ENCODE measurements at regions not wholly inside any gene's neighbourhood (a gene's known extent, or its start where the extent isn't known, plus 50 kb on each side); places are given as distances from the start of the nearest gene placed in this dataset.

GRCh38 chr2:225340923-225341322 lies 58.6 kb upstream of the NYAP2 start:
- DNase-seq: no peak

DNA sequence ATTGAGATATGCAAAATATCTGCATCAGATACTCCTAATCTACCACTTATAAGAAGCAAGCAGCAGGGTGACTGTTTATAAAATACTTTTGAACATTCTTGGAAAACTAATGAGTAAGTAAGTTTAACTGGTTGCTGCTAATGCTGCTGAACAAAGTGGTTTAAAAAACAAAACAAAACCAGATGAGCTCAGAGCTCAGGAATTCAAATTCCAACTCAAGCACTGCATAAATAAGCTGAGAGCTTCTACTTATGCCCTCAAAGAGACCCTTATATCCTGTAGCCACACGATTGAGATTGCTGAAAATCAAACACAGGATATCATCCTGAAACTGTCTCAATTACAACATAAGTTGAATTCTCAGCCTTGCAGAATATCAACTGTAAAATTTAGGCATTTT lies 62.3 kb upstream of the NYAP2 start:
- DNase-seq: no peak

GRCh38 chr2:225334514-225334913 lies 65.0 kb upstream of the NYAP2 start:
- no peak for DNase-seq

- DNase-seq: no peak
Observed at GRCh38 chr2:225328192-225328591, 71.3 kb upstream of the NYAP2 start.

DNA sequence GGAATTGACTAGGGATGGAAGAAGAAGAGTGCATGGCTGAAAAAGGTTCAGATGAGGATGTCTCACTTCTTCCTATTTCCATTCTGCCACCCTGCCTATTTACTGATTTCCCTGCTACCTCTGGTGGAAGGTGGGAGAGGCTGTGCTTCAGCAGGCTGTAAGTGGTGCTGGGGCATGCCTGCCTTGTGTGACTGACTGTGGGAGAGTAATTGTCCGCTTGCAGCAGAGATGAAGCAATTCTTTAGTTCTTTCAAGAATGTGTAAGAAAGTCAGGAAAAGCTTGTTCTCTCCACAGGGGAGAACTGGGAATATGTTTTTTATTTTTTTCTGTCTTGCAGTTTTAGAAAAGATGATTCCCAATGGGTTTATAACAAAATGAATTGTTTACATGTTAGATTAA lies 72.5 kb upstream of the NYAP2 start:
- DNase-seq: no peak

DNA sequence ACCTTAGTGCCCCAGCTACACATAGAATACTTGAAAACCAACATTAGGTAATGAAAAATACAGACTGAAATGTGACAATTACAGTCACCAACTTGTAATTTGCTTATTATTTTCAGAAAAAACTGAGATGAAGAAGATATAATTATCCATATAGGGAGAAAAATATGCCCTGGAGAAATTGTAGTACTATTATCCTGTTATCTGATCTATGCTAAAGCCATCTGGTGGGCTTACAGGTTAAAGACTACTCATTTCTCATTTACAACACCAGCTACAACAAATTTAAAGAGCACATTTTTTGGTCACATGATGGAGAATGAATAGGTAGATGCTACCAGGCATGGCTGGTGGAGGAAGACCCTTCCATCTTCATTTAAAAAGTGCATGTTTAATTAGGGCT lies 79.6 kb upstream of the NYAP2 start:
- DNase-seq: no peak

- no peak for DNase-seq
Observed at GRCh38 chr2:225318440-225318839, 81.1 kb upstream of the NYAP2 start.

GRCh38 chr2:225317186-225317585 lies 82.3 kb upstream of the NYAP2 start:
- peak; percentile 4 for DNase-seq

DNA sequence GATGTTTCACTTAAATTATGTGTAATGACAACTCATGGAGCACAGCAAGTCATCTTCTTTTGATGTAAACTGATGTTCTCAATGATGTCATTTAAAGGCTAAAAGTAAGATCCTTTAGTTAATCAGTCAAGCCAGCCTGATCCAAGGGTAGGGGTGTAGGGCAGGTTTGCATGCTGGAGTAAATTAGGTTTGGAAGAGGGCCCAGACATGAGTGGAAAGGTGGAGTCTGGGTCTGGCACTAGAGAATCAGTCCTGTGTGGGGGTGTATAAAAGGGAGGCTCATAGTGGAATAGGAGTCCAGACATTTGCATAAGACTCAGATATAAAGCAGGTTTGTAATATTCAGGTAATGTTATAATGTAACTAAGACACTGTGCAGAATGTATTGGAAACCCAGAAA lies 88.8 kb upstream of the NYAP2 start:
- DNase-seq: no peak

- no peak for DNase-seq
Observed at GRCh38 chr2:225309516-225309915, 90.0 kb upstream of the NYAP2 start.

GRCh38 chr2:225296951-225297350 lies 102.6 kb upstream of the NYAP2 start:
- no peak for DNase-seq

DNA sequence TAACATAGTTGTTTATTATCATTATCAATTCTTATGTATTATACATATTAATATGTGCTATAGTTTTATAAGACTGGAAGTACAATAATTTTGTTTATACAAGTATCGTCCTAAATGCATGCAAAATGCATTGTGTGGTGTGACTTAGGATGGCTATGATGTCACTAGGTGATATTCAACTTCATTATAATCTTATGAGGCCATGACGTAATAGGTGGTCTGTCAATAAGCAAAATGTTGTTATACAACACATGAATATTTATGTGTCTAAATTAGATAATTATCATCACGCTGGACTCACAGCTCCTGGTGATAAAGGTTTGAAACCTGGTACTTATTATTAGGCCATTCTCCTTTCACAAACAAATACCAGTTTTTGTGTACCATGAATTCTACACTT lies 104.4 kb upstream of the NYAP2 start:
- no peak for DNase-seq

GRCh38 chr2:225293638-225294037 lies 105.9 kb upstream of the NYAP2 start:
- DNase-seq: no peak

DNA sequence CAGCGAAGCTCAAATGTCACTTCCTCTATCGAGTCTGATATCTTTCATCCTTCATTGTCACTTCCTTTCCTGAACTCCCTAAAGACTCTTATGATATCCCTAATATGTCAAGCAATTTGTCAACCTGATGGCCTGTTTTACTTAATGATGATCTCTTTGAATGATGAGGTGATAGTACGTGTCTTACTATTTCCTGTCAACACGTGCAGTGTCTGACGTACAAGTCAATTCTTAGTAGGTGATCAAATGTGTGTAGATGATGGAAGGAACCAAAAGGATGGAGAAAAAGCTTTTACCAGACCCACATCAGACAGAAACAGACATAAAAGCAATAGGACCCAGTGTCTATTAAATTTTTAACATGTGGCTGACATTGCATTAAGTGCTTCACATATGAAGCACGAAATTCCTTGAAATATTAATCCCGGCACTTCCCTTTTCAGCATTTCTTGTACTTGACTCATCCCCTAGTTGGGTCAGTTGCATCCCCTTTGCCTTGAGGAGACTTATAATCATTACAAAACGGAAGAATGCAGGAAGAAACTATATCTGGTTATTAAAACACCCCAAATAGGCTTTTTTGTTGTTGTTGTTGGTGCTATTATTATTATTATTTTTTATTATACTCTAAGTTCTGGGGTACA lies 108.6 kb upstream of the NYAP2 start:
- DNase-seq: no peak

GRCh38 chr2:225289659-225290058 lies 109.9 kb upstream of the NYAP2 start:
- no peak for DNase-seq

DNA sequence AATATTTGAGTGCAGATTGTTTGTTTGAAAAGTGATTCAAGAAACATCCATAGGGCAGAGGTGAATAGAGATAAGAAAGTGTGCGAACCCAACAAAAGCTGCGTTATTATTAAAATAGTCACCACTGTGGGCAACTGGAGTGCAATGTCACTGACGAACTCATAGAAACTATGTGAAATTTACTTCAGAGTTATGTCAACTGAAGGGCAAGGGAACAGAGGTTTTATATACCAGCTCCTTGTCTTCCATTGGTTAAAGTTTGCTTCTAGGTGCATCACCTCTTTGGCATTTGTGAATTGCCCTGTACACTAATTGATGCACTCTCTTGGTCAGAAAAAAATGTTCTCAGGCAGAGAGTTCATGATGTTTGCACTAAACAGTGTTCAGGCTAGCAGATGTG lies 110.5 kb upstream of the NYAP2 start:
- no peak for DNase-seq

- DNase-seq: peak; percentile 5
Observed at GRCh38 chr2:225282858-225283710, 116.4 kb upstream of the NYAP2 start.

GRCh38 chr2:225276207-225276606 lies 123.3 kb upstream of the NYAP2 start:
- DNase-seq: no peak

GRCh38 chr2:225275443-225275842 lies 124.1 kb upstream of the NYAP2 start:
- no peak for DNase-seq

DNA sequence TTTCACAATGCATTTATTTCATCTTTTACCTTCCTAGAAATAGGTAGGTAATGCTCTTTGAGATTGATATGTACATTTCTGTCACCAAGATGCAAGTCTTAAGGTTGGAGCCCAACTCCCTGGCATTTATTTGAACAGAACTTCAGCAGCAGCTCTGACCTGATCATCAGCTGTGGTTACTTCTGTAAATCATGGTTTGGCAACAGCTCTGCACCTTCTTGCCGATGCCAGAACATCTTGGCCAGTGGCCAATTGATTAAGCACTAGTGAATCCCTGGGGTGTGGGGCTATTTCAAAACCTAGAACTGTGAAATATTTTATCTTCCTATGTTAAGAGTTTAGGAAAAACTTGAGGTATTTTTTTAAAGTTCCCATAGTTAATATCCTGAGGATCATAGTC lies 124.8 kb upstream of the NYAP2 start:
- no peak for DNase-seq

- no peak for DNase-seq
Observed at GRCh38 chr2:225272173-225272572, 127.3 kb upstream of the NYAP2 start.

DNA sequence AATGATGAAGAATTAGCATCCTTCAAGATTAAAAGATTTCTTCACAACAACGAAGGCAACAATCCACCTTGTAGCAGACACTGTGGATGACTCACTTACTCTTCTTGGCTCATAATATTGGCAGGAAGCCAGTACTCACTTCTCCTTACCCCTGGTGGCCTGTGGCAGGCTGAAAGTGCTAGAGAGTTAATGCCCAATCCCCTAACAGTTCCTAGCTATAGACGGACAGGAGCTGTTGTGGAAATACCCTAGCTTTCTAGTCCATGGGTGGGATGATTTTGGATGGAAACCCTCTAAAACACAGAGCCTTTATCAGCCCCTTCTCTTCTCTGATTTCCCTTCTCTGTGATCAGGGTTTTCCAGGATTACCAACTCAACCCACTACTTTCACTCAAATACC lies 128.6 kb upstream of the NYAP2 start:
- DNase-seq: no peak

DNA sequence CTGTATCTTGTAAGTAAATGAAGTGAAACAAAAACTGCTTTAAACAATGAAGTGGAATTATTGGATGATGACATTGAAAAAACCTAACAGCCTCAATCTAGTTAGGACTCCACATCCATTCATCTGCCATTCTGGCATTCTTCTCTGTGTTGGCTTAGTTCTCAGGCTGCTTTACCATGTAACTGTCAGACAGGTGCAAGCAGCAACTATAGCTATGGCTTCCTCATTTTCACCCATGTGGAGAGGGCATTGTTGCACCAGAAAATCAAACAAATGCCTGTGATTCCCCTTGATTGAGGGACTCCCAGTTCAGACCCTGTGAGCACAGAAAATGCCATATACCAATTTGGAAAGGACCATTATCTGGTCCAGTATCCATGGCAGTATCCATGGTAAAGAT lies 129.5 kb upstream of the NYAP2 start:
- no peak for DNase-seq

DNA sequence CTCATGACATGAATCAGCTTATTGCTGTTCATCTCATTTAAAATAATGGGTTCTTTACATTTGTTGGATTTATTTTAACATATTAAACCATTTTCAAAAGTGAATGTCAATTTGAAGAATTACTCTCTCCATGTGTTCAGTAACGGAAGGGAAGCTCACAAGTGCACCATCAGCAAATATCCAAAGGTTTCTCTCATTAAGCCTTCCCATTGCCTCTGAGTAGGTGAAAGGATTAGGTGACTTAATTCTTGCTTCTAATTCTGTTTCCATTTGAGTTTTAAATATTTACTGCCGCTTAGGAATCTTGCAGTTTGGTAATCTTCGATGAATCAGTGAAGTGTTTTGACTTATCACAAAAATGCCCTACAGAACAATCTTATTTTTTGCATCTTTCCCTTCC lies 145.1 kb upstream of the NYAP2 start:
- no peak for DNase-seq
